K562 (cell line): ENCODE measurements at regions not wholly inside any gene's neighbourhood (a gene's known extent, or its start where the extent isn't known, plus 50 kb on each side); places are given as distances from the start of the nearest gene placed in this dataset.
A peak's percentile ranks its signal among the peaks of the same experiment; 100 is the strongest.

ENCODE experiments used
- CBFA2T3 ChIP-seq: fragments of 450-650 bp; IDR thresholded peaks from 2 replicates; pipeline ENCODE4 v1.6.1; 2017
- CBX3 ChIP-seq, 2 experiments: IDR thresholded peaks; 1 replicate in 1 of 2; 2 replicates in 1 of 2; pipeline ENCODE4 v1.6.1; 2012; ENCODE audit warnings: inconsistent platforms in 2 of 2, low read length in 2 of 2, borderline replicate concordance in 1 of 2, control low read depth in 1 of 2
- FOXA3 ChIP-seq, 2 experiments: fragments of 450-650 bp in 1 of 2; sonication (generic) in 1 of 2; formaldehyde crosslinking; IDR thresholded peaks in 1 of 2; conservative IDR thresholded peaks in 1 of 2; 2 replicates each; pipeline versions ENCODE4 v1.4.0 to v1.8.0; 2020 to 2022; ENCODE audit warnings: mild to moderate bottlenecking in 2 of 2, missing genetic modification reagents in 1 of 2
- FOXP1 ChIP-seq: sonication (generic); formaldehyde crosslinking; IDR thresholded peaks from 2 replicates; pipeline ENCODE4 v1.8.0; 2022; ENCODE audit warnings: mild to moderate bottlenecking, missing genetic modification reagents
- GTF2E2 ChIP-seq: fragments of 200-800 bp; sonication (Bioruptor generic); IDR thresholded peaks from 2 replicates; pipeline ENCODE4 v1.6.1; 2016; ENCODE audit warnings: missing genetic modification characterization, missing compliant biosample characterization
- HDAC2 ChIP-seq: fragments of 450-650 bp; IDR thresholded peaks from 2 replicates; pipeline ENCODE4 v1.6.1; 2016; ENCODE audit warnings: mild to moderate bottlenecking
- ILF3 ChIP-seq: fragments of 450-650 bp; IDR thresholded peaks from 2 replicates; pipeline ENCODE4 v1.6.1; 2018; ENCODE audit warnings: antibody characterized with exemption, mild to moderate bottlenecking, moderate library complexity, borderline replicate concordance
- KLF10 ChIP-seq: fragments of 250-450 bp; sonication (Bioruptor Pico); IDR thresholded peaks from 2 replicates; pipeline ENCODE4 v1.6.1; 2021; ENCODE audit warnings: matching md5 sums
- MECOM ChIP-seq: fragments of 250-450 bp; sonication (Bioruptor Pico); IDR thresholded peaks from 2 replicates; pipeline ENCODE4 v1.8.0; 2022; ENCODE audit warnings: inconsistent platforms
- NFIC ChIP-seq: fragments of 450-650 bp; IDR thresholded peaks from 2 replicates; pipeline ENCODE4 v1.6.1; 2017; ENCODE audit warnings: mild to moderate bottlenecking, inconsistent platforms
- NFIX ChIP-seq: fragments of 250-450 bp; sonication (Bioruptor Pico); IDR thresholded peaks from 2 replicates; pipeline ENCODE4 v1.4.0; 2020; ENCODE audit warnings: low read depth, mild to moderate bottlenecking, moderate library complexity
- RBFOX2 ChIP-seq: fragments of 200-400 bp; formaldehyde crosslinking; IDR thresholded peaks from 2 replicates; pipeline ENCODE4 v1.6.1; 2017; ENCODE audit warnings: low read depth, mild to moderate bottlenecking, low read length, moderate library complexity
- TCFL5 ChIP-seq: fragments of 250-450 bp; sonication (Bioruptor Pico); conservative IDR thresholded peaks from 2 replicates; pipeline ENCODE4 v1.6.1; 2021; ENCODE audit warnings: mild to moderate bottlenecking, moderate library complexity, matching md5 sums
- TFAP4 ChIP-seq: sonication (generic); formaldehyde crosslinking; IDR thresholded peaks from 2 replicates; pipeline ENCODE4 v1.8.0; 2022; ENCODE audit warnings: missing genetic modification reagents, mild to moderate bottlenecking, moderate library complexity, borderline replicate concordance
- THRB ChIP-seq: fragments of 450-650 bp; formaldehyde crosslinking; conservative IDR thresholded peaks from 2 replicates; pipeline ENCODE4 v1.4.0; 2022; ENCODE audit warnings: mild to moderate bottlenecking, missing genetic modification characterization
- ZBTB17 ChIP-seq: fragments of 450-650 bp; formaldehyde crosslinking; IDR thresholded peaks from 2 replicates; pipeline ENCODE4 v1.4.0; 2020; ENCODE audit warnings: mild to moderate bottlenecking
- ZC3H8 ChIP-seq: fragments of 450-650 bp; IDR thresholded peaks from 2 replicates; pipeline ENCODE4 v1.6.1; 2017
- ZMIZ1 ChIP-seq, 2 experiments: fragments of 150-350 bp in 1 of 2; IDR thresholded peaks; 2 replicates each; pipeline ENCODE4 v1.6.1; 2012 to 2016; ENCODE audit warnings: low read depth in 2 of 2, low read length in 2 of 2, mild to moderate bottlenecking in 1 of 2, moderate library complexity in 1 of 2
- ZNF165 ChIP-seq: fragments of 250-450 bp; sonication (Bioruptor Pico); IDR thresholded peaks from 2 replicates; pipeline ENCODE4 v1.4.0; 2020; ENCODE audit warnings: borderline replicate concordance
- ZNF263 ChIP-seq: sonication (generic); formaldehyde crosslinking; IDR thresholded peaks from 2 replicates; pipeline ENCODE4 v1.8.0; 2022; ENCODE audit warnings: mild to moderate bottlenecking, missing genetic modification reagents, borderline replicate concordance
- ZNF584 ChIP-seq: fragments of 200-800 bp; sonication (Bioruptor generic); IDR thresholded peaks from 2 replicates; pipeline ENCODE4 v1.6.1; 2016; ENCODE audit warnings: low read depth, mild to moderate bottlenecking, missing genetic modification characterization, missing compliant biosample characterization
- ZNF644 ChIP-seq: fragments of 200-800 bp; sonication (Bioruptor generic); IDR thresholded peaks from 2 replicates; pipeline ENCODE4 v1.6.1; 2016; ENCODE audit warnings: low read depth, missing genetic modification characterization, missing compliant biosample characterization
- ZSCAN32 ChIP-seq: fragments of 450-650 bp; formaldehyde crosslinking; IDR thresholded peaks from 2 replicates; pipeline ENCODE4 v1.4.0; 2020; ENCODE audit warnings: mild to moderate bottlenecking, moderate library complexity

- TF ChIP-seq ZNF644 (tag): peak; percentile 97
- TF ChIP-seq TCFL5: peak; percentile 71
- no peak for TF ChIP-seq NFIX
- peak; percentile 67 for TF ChIP-seq MECOM (CRISPR knock-in tag)
- TF ChIP-seq CBFA2T3: peak; percentile 96
- peak; percentile 17; the same call in 1 of the 2 replicates for TF ChIP-seq ILF3
- TF ChIP-seq RBFOX2: peak; percentile 46
- 0 out of 2 replicates have a peak, but pooled peaks have one; percentile 27 for TF ChIP-seq ZBTB17 (CRISPR knock-in tag)
- TF ChIP-seq ZSCAN32 (CRISPR knock-in tag): 0 out of 2 replicates have a peak, but pooled peaks have one; percentile 12
- TF ChIP-seq FOXA3 (CRISPR knock-in tag; conservative IDR thresholded peaks at IDR 0.05 in 1 of 2, IDR thresholded peaks at IDR 0.05 in 1 of 2): no peak; a peak in 1 of 4 replicates
- TF ChIP-seq FOXP1: no peak
- TF ChIP-seq ZNF584 (CRISPR knock-in tag): peak; percentile 86
- peak; percentile 52; the same call in 1 of the 2 replicates for TF ChIP-seq THRB (CRISPR knock-in tag)
- peak; percentile 97 for TF ChIP-seq HDAC2
- peak; percentile 36; the same call in 1 of the 2 replicates for TF ChIP-seq TFAP4 (CRISPR knock-in tag)
- TF ChIP-seq GTF2E2 (tag): peak; percentile 82; the same call in 1 of the 2 replicates
- TF ChIP-seq NFIC: peak; percentile 86
- no peak for TF ChIP-seq ZC3H8
- no peak for TF ChIP-seq ZNF165 (CRISPR knock-in tag)
- TF ChIP-seq ZNF263: no peak
- TF ChIP-seq ZMIZ1 (IDR thresholded peaks at IDR 0.05; ENCODE audit: low read depth in 2 of 2, low read length in 2 of 2): peak in 1 of 2 experiments; percentile 99; a peak in 2 of 4 replicates
- 0 out of 2 replicates have a peak, but pooled peaks have one; percentile 54 for TF ChIP-seq KLF10 (CRISPR knock-in tag)
- TF ChIP-seq CBX3 (IDR thresholded peaks at IDR 0.05; ENCODE audit: borderline replicate concordance in 1 of 2, low read length in 2 of 2): peak in 1 of 2 experiments; percentile 94; a peak in 2 of 3 replicates
Observed at GRCh38 chr6:146876271-146877151, 277.7 kb downstream of the ADGB start (continued).
